Kidney (tissue), 13 donors: ENCODE measurements at regions not wholly inside any gene's neighbourhood (a gene's known extent, or its start where the extent isn't known, plus 50 kb on each side); places are given as distances from the start of the nearest gene placed in this dataset.

Experiments used
- DNase-seq, 5 donors: peaks; one replicate each; pipeline ENCODE4 v3.0.0-alpha.2; 2013 to 2020
- FAIRE-seq: peaks from 2 replicates; lab custom pipeline; 2012; peaks lifted over from hg19 to GRCh38; lab: Jason Lieb, UNC
- H3K27ac ChIP-seq, 2 donors: one replicate each; pipeline ENCODE4 v1.7.0; 2013; ENCODE audit warnings: low read depth in 2 of 2, low read length in 2 of 2, inconsistent platforms in 1 of 2
- H3K27me3 ChIP-seq: one replicate; pipeline ENCODE4 v1.7.1; 2013; ENCODE audit warnings: low read length, inconsistent platforms; ENCODE audit not compliant: control insufficient read depth, insufficient read depth
- H3K36me3 ChIP-seq, 3 donors: one replicate each; pipeline versions ENCODE4 v1.7.0 to v1.7.1; 2013; ENCODE audit warnings: low read length in 3 of 3, control low read depth in 1 of 3, inconsistent platforms in 1 of 3; ENCODE audit not compliant: insufficient read depth in 3 of 3, control insufficient read depth in 2 of 3
- H3K4me1 ChIP-seq, 3 donors: one replicate each; pipeline versions ENCODE4 v1.7.0 to v1.7.1; 2013; ENCODE audit warnings: low read length in 3 of 3, inconsistent platforms in 1 of 3, low read depth in 1 of 3; ENCODE audit not compliant: control insufficient read depth in 2 of 3, insufficient read depth in 2 of 3
- H3K4me3 ChIP-seq, 3 donors: one replicate each; pipeline versions ENCODE4 v1.7.0 to v1.8.1; 2013; ENCODE audit warnings: low read length in 3 of 3, control low read depth in 1 of 3, inconsistent platforms in 1 of 3
- H3K9ac ChIP-seq, 3 donors: one replicate each; pipeline versions ENCODE4 v1.7.0 to v1.7.1; 2013; ENCODE audit warnings: low read length in 3 of 3, control low read depth in 1 of 3, inconsistent platforms in 1 of 3
- H3K9me3 ChIP-seq, 3 donors: one replicate each; pipeline versions ENCODE4 v1.7.0 to v1.7.1; 2013; ENCODE audit warnings: low read length in 3 of 3, control low read depth in 1 of 3, inconsistent platforms in 1 of 3; ENCODE audit not compliant: control insufficient read depth in 2 of 3, insufficient read depth in 1 of 3
- CTCF ChIP-seq: IDR thresholded peaks from 3 replicates; pipeline ENCODE4 v1.5.1; 2012; ENCODE audit warnings: mild to moderate bottlenecking, moderate library complexity, borderline replicate concordance; ENCODE audit not compliant: insufficient read depth; ENCODE audit errors: extremely low read depth
- intact Hi-C: fragments of 100-400 bp; cut with DNase I; formaldehyde crosslinking; loops from one replicate; pipeline ENCODE4 v1.11.1; 2022
- donor health status: control.
- donor health status: control.
- donor health status: control.
- donor health status: control.
- donor health status: control.
- donor health status: DM: yes; HTN: yes; CAD: no.
- donor health status: Normal renal cell carcinoma (clear cell type).

DNA sequence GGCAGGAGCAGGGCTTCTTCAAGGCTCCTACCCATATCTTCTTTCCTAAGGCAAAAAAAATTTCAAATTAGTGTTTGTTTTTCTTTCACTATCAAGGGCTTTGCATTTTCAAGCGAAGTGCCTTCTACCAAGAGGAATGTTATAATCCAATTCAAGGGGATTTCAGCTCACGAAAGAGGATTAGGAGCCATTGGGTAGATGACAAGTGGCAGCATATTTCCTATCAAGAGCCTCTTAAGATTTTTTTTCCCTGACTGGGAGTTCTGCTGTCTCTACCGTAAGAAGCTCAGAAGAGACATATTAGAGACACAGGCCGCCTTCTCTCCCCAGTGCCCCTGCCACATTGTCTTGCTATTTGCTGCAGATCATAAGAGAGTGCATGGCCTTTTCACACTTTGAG lies 55.9 kb upstream of the BMAL1 start:
- no peaks in the 10 kb centered on the region for H3K4me1 ChIP-seq
- no peaks in the 10 kb centered on the region for H3K27me3 ChIP-seq
- no peak overlapping the region for H3K9ac ChIP-seq
- no peak overlapping the region for H3K27ac ChIP-seq
- DNase-seq (no peak), FAIRE-seq (no peak)
- no peak for TF ChIP-seq CTCF
- intact Hi-C loops = no loop called here
- H3K36me3 ChIP-seq = no peaks in the 10 kb centered on the region
- H3K9me3 ChIP-seq = no peaks in the 10 kb centered on the region
- no peak overlapping the region for H3K4me3 ChIP-seq

GRCh38 chr11:13222285-13222684 lies 55.3 kb upstream of the BMAL1 start:
- Histone ChIP-seq H3K4me1 (no peaks in the 10 kb centered on the region), H3K9ac (no peak overlapping the region), H3K27me3 (no peaks in the 10 kb centered on the region), H3K9me3 (no peaks in the 10 kb centered on the region), H3K4me3 (no peak overlapping the region), H3K36me3 (no peaks in the 10 kb centered on the region), H3K27ac (no peak overlapping the region)
- no peak for TF ChIP-seq CTCF
- FAIRE-seq = no peak
- peak in 4 of 5 donors; percentile 53 to 76 (median 73) for DNase-seq
- intact Hi-C loops = no loop called here

DNA sequence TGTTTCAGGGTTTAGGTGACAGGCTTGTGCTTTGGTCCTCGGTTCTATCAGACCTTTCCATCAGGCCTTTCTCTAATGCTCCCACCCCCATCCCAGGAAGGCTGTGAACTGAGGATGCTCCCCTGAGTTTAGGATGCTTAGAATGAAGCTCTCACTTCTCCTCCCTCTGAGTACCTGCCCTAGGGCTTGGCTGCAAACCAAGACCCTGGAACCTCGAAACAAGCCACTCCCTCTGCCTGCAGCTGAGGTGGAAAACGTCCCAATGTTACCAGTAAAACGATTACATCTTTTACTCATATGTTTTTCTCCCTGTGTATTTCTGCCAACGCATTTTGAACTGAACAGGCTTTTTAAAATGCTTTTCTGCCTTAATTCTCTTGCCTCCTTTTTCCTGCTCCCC lies 54.5 kb upstream of the BMAL1 start:
- no peak for TF ChIP-seq CTCF
- FAIRE-seq (no peak), DNase-seq (no peak)
- no peaks in the 10 kb centered on the region for H3K9me3 ChIP-seq
- no peaks in the 10 kb centered on the region for H3K27me3 ChIP-seq
- no peaks in the 10 kb centered on the region for H3K36me3 ChIP-seq
- no peak overlapping the region for H3K9ac ChIP-seq
- no peak overlapping the region for H3K27ac ChIP-seq
- H3K4me1 ChIP-seq = no peaks in the 10 kb centered on the region
- intact Hi-C loops = no loop called here
- no peak overlapping the region for H3K4me3 ChIP-seq

- no peak for TF ChIP-seq CTCF
- Histone ChIP-seq H3K9ac (no peak overlapping the region), H3K36me3 (no peaks in the 10 kb centered on the region), H3K27ac (no peak overlapping the region), H3K4me1 (no peaks in the 10 kb centered on the region), H3K27me3 (no peaks in the 10 kb centered on the region), H3K9me3 (no peaks in the 10 kb centered on the region), H3K4me3 (no peak overlapping the region)
- intact Hi-C loops = no loop called here
- DNase-seq = no peak
- no peak for FAIRE-seq
These were observed 53.3 kb upstream of the BMAL1 start for GRCh38 chr11:13224324-13224723.
